Activated CD4-positive, alpha-beta T cell treated with anti-CD3 and anti-CD28 coated beads, Interleukin-2, amount 10 ng/mL, durations not matched to agents 7 days and 5 days (primary cell): ENCODE measurements at regions not wholly inside any gene's neighbourhood (a gene's known extent, or its start where the extent isn't known, plus 50 kb on each side); places are given as distances from the start of the nearest gene placed in this dataset.

Experiments
- CTCF ChIA-PET: fragments of 350-600 bp; sonication (Branson Sonifier 250); formaldehyde crosslinking; loops from one replicate; lab custom pipeline; 2021; ENCODE audit warnings: antibody characterized with exemption; lab: Charles Lee
- POLR2A ChIA-PET: fragments of 350-600 bp; sonication (Branson Sonifier 250); formaldehyde crosslinking; loops from one replicate; lab custom pipeline; 2021; ENCODE audit warnings: antibody characterized with exemption; lab: Charles Lee
- DNase-seq: peaks from one replicate; pipeline ENCODE4 v3.0.0-alpha.2; 2020
- H3K27ac Mint-ChIP-seq: one replicate; pipeline ENCODE4 v1.8.0; 2021; ENCODE audit warnings: mild to moderate bottlenecking, moderate library complexity, mixed read lengths
- H3K27me3 Mint-ChIP-seq: one replicate; pipeline ENCODE4 v1.8.0; 2021; ENCODE audit warnings: mixed read lengths
- H3K36me3 Mint-ChIP-seq: one replicate; pipeline ENCODE4 v1.8.0; 2021; ENCODE audit warnings: low read depth, mixed read lengths
- H3K4me1 Mint-ChIP-seq: one replicate; pipeline ENCODE4 v1.8.0; 2021; ENCODE audit warnings: mixed read lengths
- H3K4me3 Mint-ChIP-seq: one replicate; pipeline ENCODE4 v1.8.0; 2021; ENCODE audit warnings: mild to moderate bottlenecking, moderate library complexity, mixed read lengths
- H3K9me3 Mint-ChIP-seq: one replicate; pipeline ENCODE4 v1.8.0; 2021; ENCODE audit warnings: mixed read lengths

- no peak overlapping the region for H3K4me3 Mint-ChIP-seq
- H3K27me3 Mint-ChIP-seq: peaks cover 9% of the 10 kb centered on the region
- CTCF ChIA-PET: interaction anchor here (1.4 kb wide), 1 partner anchor 31 kb away, joined by 3 read pairs; no protein-coding TSS in a partner anchor
- H3K36me3 Mint-ChIP-seq: no peaks in the 10 kb centered on the region
- POLR2A ChIA-PET: no interaction called here
- no peaks in the 10 kb centered on the region for H3K9me3 Mint-ChIP-seq
- H3K4me1 Mint-ChIP-seq: no peaks in the 10 kb centered on the region
- H3K27ac Mint-ChIP-seq: peak overlapping the region; percentile 22
- DNase-seq: no peak
These were observed 161.0 kb upstream of the CRY1 start for GRCh38 chr12:107254258-107254856.

GRCh38 chr12:107258780-107259179, 165.4 kb upstream of the CRY1 start:
- CTCF ChIA-PET: no interaction called here
- POLR2A ChIA-PET: no interaction called here
- Mint-ChIP-seq H3K27me3 (peaks cover 4% of the 10 kb centered on the region), H3K36me3 (no peaks in the 10 kb centered on the region), H3K4me3 (no peak overlapping the region), H3K4me1 (no peaks in the 10 kb centered on the region), H3K9me3 (peaks cover 6% of the 10 kb centered on the region), H3K27ac (no peak overlapping the region)
- DNase-seq: no peak

- ChIA-PET CTCF (no interaction called here), POLR2A (no interaction called here)
- no peak for DNase-seq
- Mint-ChIP-seq H3K27me3 (no peaks in the 10 kb centered on the region), H3K9me3 (peaks cover 9% of the 10 kb centered on the region), H3K4me1 (peaks cover 7% of the 10 kb centered on the region), H3K4me3 (no peak overlapping the region), H3K36me3 (peaks cover 3% of the 10 kb centered on the region), H3K27ac (no peak overlapping the region)
These were observed 170.6 kb upstream of the CRY1 start for GRCh38 chr12:107263980-107264379.

- Mint-ChIP-seq H3K27me3 (no peaks in the 10 kb centered on the region), H3K4me1 (peaks cover 7% of the 10 kb centered on the region), H3K9me3 (peaks cover 9% of the 10 kb centered on the region), H3K36me3 (peaks cover 3% of the 10 kb centered on the region), H3K4me3 (peak overlapping the region; percentile 13), H3K27ac (no peak overlapping the region)
- ChIA-PET POLR2A (no interaction called here), CTCF (no interaction called here)
- no peak for DNase-seq
These were observed 171.3 kb upstream of the CRY1 start for GRCh38 chr12:107264667-107265066.

GRCh38 chr12:107267604-107268003, 174.3 kb upstream of the CRY1 start:
- Mint-ChIP-seq H3K9me3 (peaks cover 8% of the 10 kb centered on the region), H3K27me3 (peaks cover 2% of the 10 kb centered on the region), H3K27ac (no peak overlapping the region), H3K4me3 (no peak overlapping the region), H3K36me3 (peaks cover 3% of the 10 kb centered on the region), H3K4me1 (peaks cover 7% of the 10 kb centered on the region)
- DNase-seq: no peak
- ChIA-PET CTCF (no interaction called here), POLR2A (no interaction called here)

DNA sequence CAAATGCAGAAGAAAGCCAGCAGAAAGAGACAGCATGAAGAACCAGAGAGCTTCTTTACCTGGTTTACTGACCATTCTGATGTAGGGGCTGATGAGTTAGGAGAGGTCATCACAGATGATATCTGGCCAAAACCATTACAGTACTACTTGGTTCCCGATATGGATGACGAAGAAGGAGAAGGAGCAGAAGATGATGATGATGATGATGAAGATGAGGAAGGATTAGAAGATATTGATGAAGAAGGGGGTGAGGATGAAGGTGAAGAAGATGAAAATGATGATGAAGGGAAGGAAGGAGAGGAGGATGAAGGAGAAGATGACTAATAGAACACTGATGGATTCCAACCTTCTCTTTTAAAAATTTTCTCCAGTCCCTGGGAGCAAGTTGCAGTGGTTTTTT, 178.2 kb upstream of the CRY1 start:
- POLR2A ChIA-PET: no interaction called here
- Mint-ChIP-seq H3K4me3 (no peak overlapping the region), H3K36me3 (no peaks in the 10 kb centered on the region), H3K4me1 (no peaks in the 10 kb centered on the region), H3K27ac (no peak overlapping the region), H3K27me3 (peaks cover 9% of the 10 kb centered on the region), H3K9me3 (no peaks in the 10 kb centered on the region)
- no peak for DNase-seq
- CTCF ChIA-PET: no interaction called here

DNA sequence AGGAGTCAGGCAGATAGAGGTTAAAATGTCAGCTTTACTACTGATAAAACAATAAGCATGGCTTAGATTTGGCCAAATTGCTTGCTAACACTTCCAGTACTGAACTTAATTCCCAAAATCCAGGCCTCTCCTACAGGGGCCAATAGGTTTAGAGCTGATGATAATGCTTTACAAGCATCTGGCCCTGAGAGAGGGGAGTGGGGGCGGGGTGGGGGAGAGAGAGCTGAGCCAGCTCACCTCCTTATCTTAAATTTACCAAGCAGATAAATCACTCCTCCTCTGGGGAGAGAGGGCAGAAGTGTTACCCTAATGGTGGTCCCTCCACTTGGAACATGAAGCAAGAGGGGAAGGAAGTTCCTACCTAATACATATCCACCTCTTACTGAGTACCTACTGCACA, 182.2 kb upstream of the CRY1 start:
- DNase-seq: no peak
- no peak overlapping the region for H3K27ac Mint-ChIP-seq
- no peaks in the 10 kb centered on the region for H3K36me3 Mint-ChIP-seq
- peaks cover 15% of the 10 kb centered on the region for H3K27me3 Mint-ChIP-seq
- no peaks in the 10 kb centered on the region for H3K4me1 Mint-ChIP-seq
- ChIA-PET CTCF (interaction anchor here (1.7 kb wide), 1 partner anchor 13 kb away, joined by 3 read pairs; no protein-coding TSS in a partner anchor), POLR2A (no interaction called here)
- H3K4me3 Mint-ChIP-seq: no peak overlapping the region
- H3K9me3 Mint-ChIP-seq: no peaks in the 10 kb centered on the region

DNA sequence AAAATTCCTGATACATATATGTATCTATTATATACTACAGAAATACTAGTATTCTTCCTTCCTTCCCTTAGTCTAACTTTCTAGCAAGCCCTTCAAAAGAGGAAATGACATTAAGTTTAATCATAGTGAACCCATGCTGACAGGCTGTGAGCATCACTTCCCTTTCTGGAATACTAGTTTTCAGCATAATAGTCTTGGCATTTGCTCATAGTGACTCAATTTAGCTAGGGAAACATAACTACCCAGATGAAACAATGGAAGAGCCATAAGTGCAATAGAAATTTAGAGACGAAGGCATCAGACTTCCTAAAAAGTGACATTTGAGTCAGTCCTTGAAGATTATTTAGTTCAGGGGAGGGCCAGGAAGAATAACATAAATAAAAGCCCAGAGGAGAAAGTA, 184.5 kb upstream of the CRY1 start:
- no peak overlapping the region for H3K4me3 Mint-ChIP-seq
- DNase-seq: no peak
- peaks cover 16% of the 10 kb centered on the region for H3K27me3 Mint-ChIP-seq
- POLR2A ChIA-PET: no interaction called here
- no peak overlapping the region for H3K27ac Mint-ChIP-seq
- H3K9me3 Mint-ChIP-seq: no peaks in the 10 kb centered on the region
- no peaks in the 10 kb centered on the region for H3K36me3 Mint-ChIP-seq
- H3K4me1 Mint-ChIP-seq: no peaks in the 10 kb centered on the region
- CTCF ChIA-PET: interaction anchor here (0.6 kb wide), 1 partner anchor 363 kb away, joined by 3 read pairs; no protein-coding TSS in a partner anchor

DNA sequence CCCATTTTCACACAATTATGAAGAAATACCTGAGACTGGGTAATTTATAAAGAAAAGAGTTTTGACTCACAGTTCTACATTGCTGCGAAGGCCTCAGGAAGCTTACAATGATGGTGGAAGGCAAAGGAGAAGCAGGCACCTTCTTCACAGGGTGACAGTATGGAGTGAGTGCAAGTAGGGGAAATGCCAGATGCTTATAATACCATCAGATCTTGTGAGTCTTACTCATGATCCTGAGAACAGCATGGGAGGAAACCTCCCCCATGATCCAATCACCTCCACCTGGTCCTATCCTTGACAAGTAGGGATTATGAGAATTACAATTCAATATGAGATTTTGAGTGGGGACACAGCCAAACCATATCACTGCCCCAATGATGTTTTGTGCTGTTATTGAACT, 189.3 kb upstream of the CRY1 start:
- Mint-ChIP-seq H3K4me3 (no peak overlapping the region), H3K27me3 (peaks cover 3% of the 10 kb centered on the region), H3K27ac (no peak overlapping the region), H3K4me1 (peaks cover 9% of the 10 kb centered on the region), H3K36me3 (no peaks in the 10 kb centered on the region), H3K9me3 (peaks cover 6% of the 10 kb centered on the region)
- no peak for DNase-seq
- ChIA-PET POLR2A (no interaction called here), CTCF (interaction anchor here (0.9 kb wide), 1 partner anchor 19 kb away, joined by 3 read pairs; no protein-coding TSS in a partner anchor)

GRCh38 chr12:107283652-107284051, 190.3 kb upstream of the CRY1 start:
- H3K4me3 Mint-ChIP-seq: no peak overlapping the region
- no peak for DNase-seq
- POLR2A ChIA-PET: no interaction called here
- peaks cover 6% of the 10 kb centered on the region for H3K9me3 Mint-ChIP-seq
- CTCF ChIA-PET: interaction anchor here (0.9 kb wide), 1 partner anchor 18 kb away, joined by 3 read pairs; no protein-coding TSS in a partner anchor
- H3K27ac Mint-ChIP-seq: no peak overlapping the region
- peaks cover 3% of the 10 kb centered on the region for H3K27me3 Mint-ChIP-seq
- peaks cover 16% of the 10 kb centered on the region for H3K4me1 Mint-ChIP-seq
- H3K36me3 Mint-ChIP-seq: no peaks in the 10 kb centered on the region

GRCh38 chr12:107284692-107285091, 191.3 kb upstream of the CRY1 start:
- no peak overlapping the region for H3K4me3 Mint-ChIP-seq
- DNase-seq: no peak
- no peak overlapping the region for H3K27ac Mint-ChIP-seq
- no peaks in the 10 kb centered on the region for H3K36me3 Mint-ChIP-seq
- ChIA-PET CTCF (interaction anchor here (0.7 to 1.3 kb wide), 4 partner anchors 11 to 121 kb away, joined by 3 read pairs; no protein-coding TSS in a partner anchor), POLR2A (no interaction called here)
- peaks cover 3% of the 10 kb centered on the region for H3K27me3 Mint-ChIP-seq
- peaks cover 21% of the 10 kb centered on the region for H3K4me1 Mint-ChIP-seq
- peaks cover 6% of the 10 kb centered on the region for H3K9me3 Mint-ChIP-seq

DNA sequence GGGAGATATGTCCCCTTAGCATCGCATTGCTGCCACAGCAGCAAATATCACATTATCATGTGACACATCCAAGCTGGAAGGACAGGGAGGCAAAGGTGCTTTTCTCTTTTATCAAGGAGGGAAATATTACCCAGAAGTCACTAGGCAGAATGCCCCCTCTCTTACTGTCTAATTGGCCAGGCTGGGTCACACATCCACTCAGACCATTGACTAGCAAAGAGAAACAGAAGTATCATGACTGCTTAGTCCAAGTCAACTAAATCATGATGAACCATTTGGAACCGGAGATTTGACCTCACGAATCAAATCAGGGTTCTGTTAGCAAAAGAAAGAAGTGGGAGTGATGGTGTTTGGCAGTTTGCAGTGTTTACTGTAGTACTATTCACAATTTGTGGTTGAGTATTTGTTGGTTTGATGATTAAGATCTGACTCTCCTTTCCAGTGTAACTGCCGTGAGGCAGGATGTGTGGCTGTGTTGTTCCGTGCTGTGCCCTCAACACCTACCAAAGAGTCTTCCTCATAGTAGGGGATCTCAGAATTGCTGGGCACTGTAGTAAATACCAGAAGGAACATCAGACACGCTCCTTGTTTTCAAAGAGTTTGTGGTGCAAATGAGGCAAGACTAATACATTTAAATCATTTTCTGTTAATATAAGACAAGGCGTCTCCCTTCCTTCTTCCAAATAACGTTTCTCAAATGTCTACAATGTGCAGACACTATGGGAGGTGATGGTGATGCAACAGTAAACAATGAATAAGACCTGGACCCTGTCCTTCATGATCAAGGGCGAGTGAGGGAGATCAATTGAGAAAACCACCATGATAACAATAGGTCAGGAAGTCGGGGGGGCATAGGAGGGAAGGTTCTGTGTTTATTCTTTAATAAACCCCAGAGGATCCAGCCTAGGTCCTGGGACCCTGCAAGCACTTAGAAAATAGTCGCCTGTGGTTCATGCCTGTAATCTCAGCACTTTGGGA, 194.4 kb upstream of the CRY1 start:
- Mint-ChIP-seq H3K36me3 (no peaks in the 10 kb centered on the region), H3K4me1 (peaks cover 21% of the 10 kb centered on the region), H3K27me3 (peaks cover 1% of the 10 kb centered on the region), H3K4me3 (no peak overlapping the region), H3K9me3 (peaks cover 6% of the 10 kb centered on the region), H3K27ac (peak overlapping the region; percentile 59)
- ChIA-PET POLR2A (no interaction called here), CTCF (interaction anchor here (0.5 kb wide), 1 partner anchor 197 kb away, joined by 6 read pairs; no protein-coding TSS in a partner anchor)
- DNase-seq: peak; percentile 51
